ENCODE measurements at regions not wholly inside any gene's neighbourhood (a gene's known extent, or its start where the extent isn't known, plus 50 kb on each side); places are given as distances from the start of the nearest gene placed in this dataset.
A peak's percentile ranks its signal among the peaks of the same experiment; 100 is the strongest.

- DNase-seq (ENCODE audit: unreplicated experiment), result no peak
- no peak overlapping the region for H3K27ac Mint-ChIP-seq (ENCODE audit: low read depth, unreplicated experiment)
- H3K4me1 Mint-ChIP-seq (ENCODE audit: insufficient read depth, unreplicated experiment), result peaks cover 5% of the 10 kb centered on the region
- POLR2A ChIA-PET, result no interaction called here
- intact Hi-C loops (cut with micrococcal nuclease), result no loop called here
- H3K36me3 Mint-ChIP-seq (ENCODE audit: insufficient read depth, unreplicated experiment), result no peaks in the 10 kb centered on the region
- no peak for TF ChIP-seq CTCF (IDR thresholded peaks at IDR 0.05; ENCODE audit: unreplicated experiment)
- H3K9me3 Mint-ChIP-seq (ENCODE audit: unreplicated experiment), result no peaks in the 10 kb centered on the region
- CTCF ChIA-PET, result no interaction called here
- BruUV-seq (replicated peaks), result no TSS peak
- no peaks in the 10 kb centered on the region for H3K27me3 Mint-ChIP-seq (ENCODE audit: insufficient read depth, unreplicated experiment)
- no peak overlapping the region for H3K4me3 Mint-ChIP-seq (ENCODE audit: unreplicated experiment)
Measured at GRCh38 chr3:3308809-3309208, 129.3 kb upstream of the CRBN start.

- peaks cover 5% of the 10 kb centered on the region for H3K4me1 Mint-ChIP-seq (ENCODE audit: insufficient read depth, unreplicated experiment)
- no peak overlapping the region for H3K4me3 Mint-ChIP-seq (ENCODE audit: unreplicated experiment)
- CTCF ChIA-PET, result no interaction called here
- TF ChIP-seq CTCF (IDR thresholded peaks at IDR 0.05; ENCODE audit: unreplicated experiment), result no peak
- H3K9me3 Mint-ChIP-seq (ENCODE audit: unreplicated experiment), result no peaks in the 10 kb centered on the region
- DNase-seq (ENCODE audit: unreplicated experiment), result no peak
- POLR2A ChIA-PET, result no interaction called here
- H3K27ac Mint-ChIP-seq (ENCODE audit: low read depth, unreplicated experiment), result no peak overlapping the region
- H3K36me3 Mint-ChIP-seq (ENCODE audit: insufficient read depth, unreplicated experiment), result no peaks in the 10 kb centered on the region
- H3K27me3 Mint-ChIP-seq (ENCODE audit: insufficient read depth, unreplicated experiment), result no peaks in the 10 kb centered on the region
- no TSS peak for BruUV-seq (replicated peaks)
- intact Hi-C loops (cut with micrococcal nuclease), result no loop called here
Measured at GRCh38 chr3:3307491-3307890, 128.0 kb upstream of the CRBN start.

DNA sequence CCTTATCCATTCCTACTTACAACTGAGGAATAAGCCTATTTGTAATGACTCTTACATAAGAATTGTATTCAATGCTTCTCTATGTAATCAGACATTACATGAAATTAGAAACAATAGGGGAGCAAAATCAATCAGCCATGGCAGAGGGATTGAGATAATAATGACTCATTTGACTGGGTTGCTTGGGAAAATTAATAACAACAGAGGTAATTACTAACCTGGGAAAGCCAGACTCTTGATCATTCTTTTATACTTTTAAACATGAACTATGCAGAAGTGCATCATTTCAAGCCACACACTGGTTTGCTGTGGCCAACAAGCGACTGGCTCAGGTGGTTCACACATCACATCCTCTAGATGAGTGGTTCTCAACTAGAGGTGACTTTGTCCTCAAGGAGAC is 126.3 kb upstream of the CRBN start:
- no peak for DNase-seq (ENCODE audit: unreplicated experiment)
- ChIA-PET POLR2A (interaction anchor here (0.7 kb wide), 1 partner anchor 330 kb away, joined by 3 read pairs; no protein-coding TSS in a partner anchor), CTCF (no interaction called here)
- no peaks in the 10 kb centered on the region for H3K9me3 Mint-ChIP-seq (ENCODE audit: unreplicated experiment)
- BruUV-seq (replicated peaks), result no TSS peak
- intact Hi-C loops (cut with micrococcal nuclease), result no loop called here
- no peaks in the 10 kb centered on the region for H3K36me3 Mint-ChIP-seq (ENCODE audit: insufficient read depth, unreplicated experiment)
- no peak for TF ChIP-seq CTCF (IDR thresholded peaks at IDR 0.05; ENCODE audit: unreplicated experiment)
- H3K27ac Mint-ChIP-seq (ENCODE audit: low read depth, unreplicated experiment), result no peak overlapping the region
- H3K27me3 Mint-ChIP-seq (ENCODE audit: insufficient read depth, unreplicated experiment), result no peaks in the 10 kb centered on the region
- H3K4me3 Mint-ChIP-seq (ENCODE audit: unreplicated experiment), result no peak overlapping the region
- H3K4me1 Mint-ChIP-seq (ENCODE audit: insufficient read depth, unreplicated experiment), result peaks cover 5% of the 10 kb centered on the region

- peaks cover 5% of the 10 kb centered on the region for H3K4me1 Mint-ChIP-seq (ENCODE audit: insufficient read depth, unreplicated experiment)
- H3K27me3 Mint-ChIP-seq (ENCODE audit: insufficient read depth, unreplicated experiment), result no peaks in the 10 kb centered on the region
- CTCF ChIA-PET, result interaction anchor here (0.9 kb wide), 1 partner anchor 693 kb away, joined by 3 read pairs; no protein-coding TSS in a partner anchor
- intact Hi-C loops (cut with micrococcal nuclease), result no loop called here
- BruUV-seq (replicated peaks), result no TSS peak
- peak; percentile 10 for DNase-seq (ENCODE audit: unreplicated experiment)
- H3K9me3 Mint-ChIP-seq (ENCODE audit: unreplicated experiment), result no peaks in the 10 kb centered on the region
- no peak overlapping the region for H3K4me3 Mint-ChIP-seq (ENCODE audit: unreplicated experiment)
- POLR2A ChIA-PET, result interaction anchor here (0.7 kb wide), 1 partner anchor 507 kb away, joined by 3 read pairs; no protein-coding TSS in a partner anchor
- H3K27ac Mint-ChIP-seq (ENCODE audit: low read depth, unreplicated experiment), result no peak overlapping the region
- H3K36me3 Mint-ChIP-seq (ENCODE audit: insufficient read depth, unreplicated experiment), result no peaks in the 10 kb centered on the region
- TF ChIP-seq CTCF (IDR thresholded peaks at IDR 0.05; ENCODE audit: unreplicated experiment), result no peak
Measured at GRCh38 chr3:3305084-3305483, 125.6 kb upstream of the CRBN start.
